ENCODE measurements at regions not wholly inside any gene's neighbourhood (a gene's known extent, or its start where the extent isn't known, plus 50 kb on each side); places are given as distances from the start of the nearest gene placed in this dataset.

DNA sequence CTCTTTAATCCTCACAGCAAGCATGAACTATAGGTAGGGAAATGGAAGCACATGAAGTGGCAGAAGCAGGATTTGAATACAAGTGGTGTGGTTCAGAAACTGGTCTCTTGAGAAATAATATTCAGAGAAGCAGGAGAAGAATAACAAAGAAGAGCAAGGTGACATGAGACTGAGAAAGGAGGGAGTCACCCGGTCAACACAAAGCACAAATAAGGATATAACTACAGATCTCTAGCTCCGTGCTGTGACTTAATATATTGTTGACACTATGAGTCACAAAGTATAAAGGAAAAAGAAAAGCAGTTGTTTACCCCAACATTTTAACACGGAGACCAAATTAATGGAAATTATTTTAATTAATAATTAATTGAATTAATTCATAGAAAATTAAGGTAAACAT lies 204.5 kb downstream of the CPE start:
- no peak overlapping the region for H3K9ac ChIP-seq (ENCODE audit: insufficient read length)

GRCh38 chr4:165584916-165585315 lies 206.1 kb downstream of the CPE start:
- H3K27ac ChIP-seq = no peak overlapping the region
- H3K4me3 ChIP-seq = no peak overlapping the region
- no peak for DNase-seq (ENCODE audit: low read depth, low spot score)
- no peak for TF ChIP-seq FOXP2 (optimal IDR thresholded peaks at IDR 0.05; ENCODE audit: control extremely low read depth, extremely low read length, insufficient read depth)
- TF ChIP-seq POLR2AphosphoS5 (IDR thresholded peaks at IDR 0.05; ENCODE audit: borderline replicate concordance, low read depth, low read length) = no peak
- TF ChIP-seq EZH2 (IDR thresholded peaks at IDR 0.05) = no peak
- no peak overlapping the region for H3K9ac ChIP-seq (ENCODE audit: insufficient read length)
- H3K9me3 ChIP-seq (ENCODE audit: low read depth, low read length) = no peaks in the 10 kb centered on the region
- no peaks in the 10 kb centered on the region for H3K36me3 ChIP-seq (ENCODE audit: insufficient read depth, low read length)

More for the DNA sequence above, 204.5 kb downstream of the CPE start:
- no peak for DNase-seq (ENCODE audit: low read depth, low spot score)
- H3K9me3 ChIP-seq (ENCODE audit: low read depth, low read length) = no peaks in the 10 kb centered on the region
- TF ChIP-seq POLR2AphosphoS5 (IDR thresholded peaks at IDR 0.05; ENCODE audit: borderline replicate concordance, low read depth, low read length) (no peak), FOXP2 (optimal IDR thresholded peaks at IDR 0.05; ENCODE audit: control extremely low read depth, extremely low read length, insufficient read depth) (no peak), EZH2 (IDR thresholded peaks at IDR 0.05) (no peak)
- no peak overlapping the region for H3K4me3 ChIP-seq
- H3K36me3 ChIP-seq (ENCODE audit: insufficient read depth, low read length) = no peaks in the 10 kb centered on the region
- H3K27ac ChIP-seq = no peak overlapping the region

- Histone ChIP-seq H3K9ac (ENCODE audit: insufficient read length) (no peak overlapping the region), H3K36me3 (ENCODE audit: insufficient read depth, low read length) (no peaks in the 10 kb centered on the region), H3K27ac (peak overlapping the region; percentile 63), H3K9me3 (ENCODE audit: low read depth, low read length) (no peaks in the 10 kb centered on the region), H3K4me3 (peak overlapping the region; percentile 42; the same call in 1 of the 2 replicates)
- TF ChIP-seq EZH2 (IDR thresholded peaks at IDR 0.05) = no peak
- no peak for TF ChIP-seq POLR2AphosphoS5 (IDR thresholded peaks at IDR 0.05; ENCODE audit: borderline replicate concordance, low read depth, low read length)
- TF ChIP-seq FOXP2 (optimal IDR thresholded peaks at IDR 0.05; ENCODE audit: control extremely low read depth, extremely low read length, insufficient read depth) = no peak
- DNase-seq (ENCODE audit: low read depth, low spot score) = no peak
Measured at GRCh38 chr4:165588534-165589315, 209.9 kb downstream of the CPE start.

- H3K9me3 ChIP-seq (ENCODE audit: low read depth, low read length) = no peaks in the 10 kb centered on the region
- H3K4me3 ChIP-seq = no peak overlapping the region
- no peaks in the 10 kb centered on the region for H3K36me3 ChIP-seq (ENCODE audit: insufficient read depth, low read length)
- H3K9ac ChIP-seq (ENCODE audit: insufficient read length) = no peak overlapping the region
- no peak overlapping the region for H3K27ac ChIP-seq
- TF ChIP-seq POLR2AphosphoS5 (IDR thresholded peaks at IDR 0.05; ENCODE audit: borderline replicate concordance, low read depth, low read length) (no peak), EZH2 (IDR thresholded peaks at IDR 0.05) (no peak), FOXP2 (optimal IDR thresholded peaks at IDR 0.05; ENCODE audit: control extremely low read depth, extremely low read length, insufficient read depth) (no peak)
- no peak for DNase-seq (ENCODE audit: low read depth, low spot score)
Measured at GRCh38 chr4:165592386-165592785, 213.6 kb downstream of the CPE start.

DNA sequence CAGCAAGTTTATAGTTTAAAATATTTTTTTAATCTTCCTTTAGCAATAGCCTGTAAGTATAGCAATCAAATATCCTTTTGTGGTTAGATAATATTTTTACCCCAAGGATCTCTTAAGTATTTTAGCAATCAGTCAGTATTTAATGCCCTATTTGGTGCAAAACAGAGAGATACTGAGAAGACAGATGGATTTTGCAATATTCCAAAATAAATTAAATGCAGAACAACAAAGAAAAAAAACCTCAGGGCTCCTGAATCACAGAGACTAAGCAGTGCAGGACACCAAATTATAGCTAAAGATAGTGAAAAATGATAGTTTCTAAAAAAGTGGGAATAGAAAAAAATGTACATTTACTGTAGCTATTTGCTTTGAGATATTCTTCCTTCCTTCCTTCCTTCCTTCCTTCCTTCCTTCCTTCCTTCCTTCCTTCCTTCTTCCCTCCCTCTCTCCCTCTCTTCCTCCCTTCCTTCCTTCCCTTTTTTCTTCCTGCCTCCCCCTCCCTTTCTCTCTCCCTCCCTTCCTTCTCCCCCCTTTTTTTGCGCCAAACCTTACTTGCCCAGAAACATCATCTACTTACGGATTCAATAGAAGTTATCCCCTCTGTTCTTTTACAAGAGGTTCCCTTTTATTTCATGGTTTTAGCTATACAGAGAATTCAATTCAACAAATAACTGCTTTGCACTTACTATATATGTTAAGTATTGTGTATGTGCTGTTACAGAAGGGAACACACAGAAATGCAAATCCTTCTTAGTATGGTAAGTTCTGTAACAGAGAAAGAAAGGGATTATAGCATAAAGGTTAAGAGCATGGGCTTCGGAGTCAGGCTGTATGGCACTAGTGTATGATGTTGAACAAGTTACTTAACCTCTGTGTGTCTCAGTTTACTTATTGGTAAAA lies 219.0 kb downstream of the CPE start:
- DNase-seq (ENCODE audit: low read depth, low spot score) = peak; percentile 96
- Histone ChIP-seq H3K9me3 (ENCODE audit: low read depth, low read length) (no peaks in the 10 kb centered on the region), H3K27ac (peak overlapping the region; percentile 99), H3K4me3 (peak overlapping the region; percentile 48), H3K9ac (ENCODE audit: insufficient read length) (peak overlapping the region; percentile 66), H3K36me3 (ENCODE audit: insufficient read depth, low read length) (peaks cover 6% of the 10 kb centered on the region; the same call in 1 of the 2 replicates)
- TF ChIP-seq FOXP2 (optimal IDR thresholded peaks at IDR 0.05; ENCODE audit: control extremely low read depth, extremely low read length, insufficient read depth) (no peak), POLR2AphosphoS5 (IDR thresholded peaks at IDR 0.05; ENCODE audit: borderline replicate concordance, low read depth, low read length) (peak; percentile 66; the same call in 1 of the 2 replicates), EZH2 (IDR thresholded peaks at IDR 0.05) (no peak)

DNA sequence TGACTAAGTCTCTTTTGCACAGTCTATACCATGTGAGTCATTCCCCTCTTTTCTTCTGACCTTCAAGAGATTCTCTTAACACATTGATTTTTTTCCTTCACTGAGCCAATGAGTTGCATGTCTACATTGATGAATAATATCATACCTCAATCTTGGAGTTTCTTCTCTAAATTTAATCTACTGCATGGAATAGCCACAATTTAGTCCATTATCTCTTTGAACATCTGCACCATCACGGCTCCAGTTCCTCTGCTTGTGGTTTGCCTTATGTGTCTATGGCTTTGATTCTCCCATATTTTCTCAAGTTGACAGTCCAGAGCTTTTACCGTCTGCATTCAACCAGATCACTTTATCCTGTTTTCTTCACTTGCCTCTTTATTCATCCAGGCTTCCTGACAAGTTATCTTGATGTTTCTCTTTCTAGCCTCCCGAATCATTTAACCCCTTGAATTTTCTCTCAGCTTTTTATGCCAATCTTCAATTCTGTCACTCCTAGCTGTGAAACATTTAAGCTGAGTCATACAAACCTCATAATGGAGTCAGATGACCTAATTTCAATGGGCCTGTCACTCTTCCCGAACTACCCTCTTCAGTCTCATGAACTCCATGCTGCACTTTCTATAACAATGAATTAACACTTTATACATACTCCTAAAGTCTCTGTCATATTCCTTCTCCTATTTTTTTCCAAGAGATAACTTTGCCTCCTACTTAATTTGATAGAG lies 222.3 kb downstream of the CPE start:
- no peak for DNase-seq (ENCODE audit: low read depth, low spot score)

DNA sequence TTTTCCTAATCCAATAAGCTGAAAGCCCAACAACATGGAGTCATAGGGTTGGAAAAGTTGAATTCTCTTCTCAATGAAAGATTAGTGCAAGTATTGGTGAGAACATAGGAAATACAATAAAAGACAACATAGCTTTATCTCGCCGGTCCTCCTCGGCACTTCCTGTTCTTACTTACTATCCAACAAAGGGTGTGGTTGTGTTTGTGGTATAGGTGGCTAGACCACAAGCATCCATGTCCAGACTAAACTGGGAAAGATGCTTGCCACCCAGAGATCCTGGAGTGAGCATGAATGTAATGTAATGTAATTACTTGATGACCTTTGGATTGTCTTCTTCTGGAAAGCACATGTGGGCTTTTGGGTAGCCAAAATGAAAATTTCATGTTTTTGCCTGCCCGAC lies 223.8 kb downstream of the CPE start:
- Histone ChIP-seq H3K9ac (ENCODE audit: insufficient read length) (no peak overlapping the region), H3K9me3 (ENCODE audit: low read depth, low read length) (no peaks in the 10 kb centered on the region), H3K4me3 (no peak overlapping the region), H3K27ac (no peak overlapping the region), H3K36me3 (ENCODE audit: insufficient read depth, low read length) (peaks cover 6% of the 10 kb centered on the region; the same call in 1 of the 2 replicates)
- no peak for DNase-seq (ENCODE audit: low read depth, low spot score)
- TF ChIP-seq POLR2AphosphoS5 (IDR thresholded peaks at IDR 0.05; ENCODE audit: borderline replicate concordance, low read depth, low read length) (no peak), EZH2 (IDR thresholded peaks at IDR 0.05) (no peak), FOXP2 (optimal IDR thresholded peaks at IDR 0.05; ENCODE audit: control extremely low read depth, extremely low read length, insufficient read depth) (no peak)

More for the DNA sequence above, 222.3 kb downstream of the CPE start:
- Histone ChIP-seq H3K4me3 (no peak overlapping the region), H3K36me3 (ENCODE audit: insufficient read depth, low read length) (peaks cover 6% of the 10 kb centered on the region; the same call in 1 of the 2 replicates), H3K9me3 (ENCODE audit: low read depth, low read length) (no peaks in the 10 kb centered on the region), H3K9ac (ENCODE audit: insufficient read length) (no peak overlapping the region), H3K27ac (no peak overlapping the region; the same call in 1 of the 2 replicates)
- TF ChIP-seq POLR2AphosphoS5 (IDR thresholded peaks at IDR 0.05; ENCODE audit: borderline replicate concordance, low read depth, low read length) = no peak
- TF ChIP-seq FOXP2 (optimal IDR thresholded peaks at IDR 0.05; ENCODE audit: control extremely low read depth, extremely low read length, insufficient read depth) = no peak
- TF ChIP-seq EZH2 (IDR thresholded peaks at IDR 0.05) = no peak
